HUES6 (cell line): ENCODE measurements at regions not wholly inside any gene's neighbourhood (a gene's known extent, or its start where the extent isn't known, plus 50 kb on each side); places are given as distances from the start of the nearest gene placed in this dataset.

Source experiments
- H3K27ac ChIP-seq: 2 replicates; pipeline ENCODE4 v1.7.0; 2013; ENCODE audit warnings: low read depth, mild to moderate bottlenecking, low read length, inconsistent platforms
- H3K27me3 ChIP-seq: 2 replicates; pipeline ENCODE4 v1.6.1; 2013; ENCODE audit warnings: low read length; ENCODE audit not compliant: control insufficient read depth, insufficient read depth
- H3K36me3 ChIP-seq: 2 replicates; pipeline ENCODE4 v1.6.1; 2013; ENCODE audit warnings: low read length; ENCODE audit not compliant: control insufficient read depth, insufficient read depth
- H3K4me1 ChIP-seq: 2 replicates; pipeline ENCODE4 v1.6.1; 2013; ENCODE audit warnings: low read length; ENCODE audit not compliant: control insufficient read depth, insufficient read depth
- H3K4me3 ChIP-seq: 2 replicates; pipeline ENCODE4 v1.5.1; 2013; ENCODE audit warnings: low read depth, low read length
- H3K9ac ChIP-seq: one replicate; pipeline ENCODE4 v1.6.1; 2013; ENCODE audit warnings: mild to moderate bottlenecking, low read length
- H3K9me3 ChIP-seq: 2 replicates; pipeline ENCODE4 v1.6.1; 2013; ENCODE audit warnings: low read depth, low read length; ENCODE audit not compliant: control insufficient read depth, insufficient read depth

DNA sequence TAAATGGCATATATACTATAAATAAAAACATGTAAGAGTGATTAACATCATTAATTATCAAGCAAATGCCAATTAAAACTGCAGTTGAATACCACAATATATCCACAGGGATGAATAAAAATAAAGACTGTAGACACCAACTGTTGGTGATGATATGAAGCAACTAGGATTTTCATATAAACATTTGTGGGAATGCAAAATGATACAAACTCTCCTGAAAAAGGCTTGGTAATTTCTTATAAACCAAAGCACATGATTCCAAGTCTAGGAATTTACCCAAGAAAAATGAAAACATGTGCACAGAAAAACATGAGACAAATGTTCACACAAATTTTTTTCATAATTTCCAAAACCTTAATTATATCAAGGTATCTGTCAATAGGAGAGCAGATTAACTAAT lies 448.1 kb downstream of the ETV1 start:
- Histone ChIP-seq H3K36me3 (no peaks in the 10 kb centered on the region), H3K9ac (no peak overlapping the region), H3K9me3 (no peaks in the 10 kb centered on the region), H3K4me3 (no peak overlapping the region), H3K4me1 (peaks cover 5% of the 10 kb centered on the region; the same call in 1 of the 2 replicates), H3K27me3 (no peaks in the 10 kb centered on the region), H3K27ac (no peak overlapping the region)

DNA sequence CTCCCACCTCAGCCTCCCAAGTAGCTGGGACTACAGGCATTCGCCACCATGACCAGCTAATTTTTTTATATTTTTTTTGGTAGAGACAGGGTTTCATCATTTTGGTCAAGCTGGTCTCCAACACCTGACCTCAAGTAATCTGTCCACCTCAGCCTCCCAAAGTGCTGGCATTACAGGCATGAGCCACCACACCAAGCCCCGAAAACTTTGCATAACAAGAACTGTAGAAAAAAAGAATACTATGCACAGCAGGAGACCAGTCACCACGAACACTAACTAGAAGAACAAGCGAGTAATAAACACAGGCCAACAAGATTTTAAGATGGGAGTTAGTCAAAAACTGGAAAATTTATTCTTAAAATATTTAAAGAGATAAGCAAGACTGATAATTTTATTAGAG lies 447.0 kb downstream of the ETV1 start:
- Histone ChIP-seq H3K4me1 (peaks cover 5% of the 10 kb centered on the region; the same call in 1 of the 2 replicates), H3K9ac (no peak overlapping the region), H3K27me3 (no peaks in the 10 kb centered on the region), H3K36me3 (no peaks in the 10 kb centered on the region), H3K4me3 (no peak overlapping the region), H3K9me3 (no peaks in the 10 kb centered on the region), H3K27ac (no peak overlapping the region)

DNA sequence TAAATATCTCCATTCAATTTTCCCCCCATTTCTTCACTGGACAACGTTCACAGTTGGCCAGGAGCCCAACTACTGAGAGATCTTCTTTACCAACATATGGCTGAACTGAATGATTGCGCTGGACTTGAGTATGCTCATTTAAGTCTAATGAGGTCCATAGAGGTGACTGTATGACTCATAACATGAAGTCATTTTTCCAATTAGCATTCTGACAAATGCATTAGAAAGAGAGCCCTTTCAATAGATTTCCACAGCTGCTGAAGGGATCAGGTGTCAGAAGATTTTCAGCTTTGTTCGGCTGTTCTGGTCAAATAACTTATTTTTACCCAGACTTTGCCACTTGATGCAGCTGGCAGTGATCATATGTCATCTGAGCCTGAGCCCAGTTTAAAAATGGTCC lies 438.0 kb downstream of the ETV1 start:
- Histone ChIP-seq H3K9me3 (no peaks in the 10 kb centered on the region), H3K27ac (no peak overlapping the region), H3K4me1 (no peaks in the 10 kb centered on the region), H3K27me3 (no peaks in the 10 kb centered on the region), H3K4me3 (no peak overlapping the region), H3K9ac (no peak overlapping the region), H3K36me3 (no peaks in the 10 kb centered on the region)

DNA sequence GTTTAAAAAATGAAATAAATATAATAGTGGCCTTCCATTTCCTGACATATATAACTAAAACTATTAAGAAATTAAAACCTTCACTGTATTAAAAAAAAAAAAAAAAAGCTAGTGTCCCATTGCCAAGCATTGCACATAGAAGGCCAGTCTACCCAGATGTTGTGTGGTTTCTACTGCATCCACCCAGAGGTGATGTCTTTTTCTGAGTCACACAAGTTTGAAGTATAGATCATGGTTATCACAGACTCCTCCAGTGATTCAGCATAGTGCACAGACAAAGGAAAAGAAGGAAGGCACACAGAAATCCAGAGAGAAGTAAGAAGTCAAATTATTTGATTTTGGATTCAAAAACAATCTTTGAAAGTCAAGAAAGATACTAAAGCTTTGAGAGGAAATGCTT lies 429.0 kb downstream of the ETV1 start:
- Histone ChIP-seq H3K4me3 (no peak overlapping the region), H3K27ac (no peak overlapping the region), H3K27me3 (no peaks in the 10 kb centered on the region), H3K9ac (no peak overlapping the region), H3K36me3 (no peaks in the 10 kb centered on the region), H3K9me3 (no peaks in the 10 kb centered on the region), H3K4me1 (no peaks in the 10 kb centered on the region)

DNA sequence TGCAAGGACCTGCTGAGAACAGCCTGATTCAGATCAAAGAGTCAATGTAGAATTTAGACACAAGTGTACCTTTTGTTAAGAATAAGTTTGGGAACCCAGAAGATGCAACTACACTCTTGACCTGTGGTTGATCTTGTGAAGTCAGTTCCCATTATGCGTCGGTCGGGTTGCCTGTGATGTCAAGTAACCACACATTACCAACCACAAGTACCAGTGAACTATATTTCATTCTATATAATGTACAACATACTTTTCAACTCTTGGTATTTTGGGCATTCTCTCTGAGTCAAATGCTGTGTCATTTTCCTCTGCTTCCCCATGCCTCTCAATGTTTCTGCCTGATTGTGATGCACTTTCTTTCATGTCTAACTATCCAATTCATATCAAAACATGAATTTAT lies 426.2 kb downstream of the ETV1 start:
- Histone ChIP-seq H3K9me3 (no peaks in the 10 kb centered on the region), H3K27ac (no peak overlapping the region), H3K27me3 (no peaks in the 10 kb centered on the region)

DNA sequence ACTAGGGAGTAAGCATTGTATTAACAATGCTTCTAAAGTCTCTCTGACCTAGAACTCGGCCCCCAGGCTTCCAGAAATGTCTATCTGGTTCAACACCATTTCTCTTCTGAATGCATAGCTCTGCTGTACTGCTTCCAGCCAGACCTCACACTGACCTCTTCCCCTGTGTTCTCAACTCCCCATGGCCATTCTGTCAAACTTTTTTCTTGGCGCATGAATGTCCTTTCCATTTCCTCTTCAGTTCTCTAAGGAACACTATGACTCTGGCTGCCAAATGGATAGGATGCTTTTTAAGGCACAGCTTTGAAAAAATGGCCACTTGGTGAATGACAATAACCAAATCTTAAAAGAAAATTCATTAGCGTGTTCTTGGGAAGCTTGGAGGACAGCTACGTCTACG lies 425.8 kb downstream of the ETV1 start:
- H3K36me3 ChIP-seq, result no peaks in the 10 kb centered on the region
- H3K9ac ChIP-seq, result no peak overlapping the region
- H3K4me1 ChIP-seq, result no peaks in the 10 kb centered on the region
- H3K27ac ChIP-seq, result no peak overlapping the region
- no peak overlapping the region for H3K4me3 ChIP-seq
- H3K27me3 ChIP-seq, result no peaks in the 10 kb centered on the region
- H3K9me3 ChIP-seq, result no peaks in the 10 kb centered on the region

More for the DNA sequence above, 426.2 kb downstream of the ETV1 start:
- Histone ChIP-seq H3K4me3 (no peak overlapping the region), H3K9ac (no peak overlapping the region), H3K36me3 (no peaks in the 10 kb centered on the region), H3K4me1 (no peaks in the 10 kb centered on the region)

DNA sequence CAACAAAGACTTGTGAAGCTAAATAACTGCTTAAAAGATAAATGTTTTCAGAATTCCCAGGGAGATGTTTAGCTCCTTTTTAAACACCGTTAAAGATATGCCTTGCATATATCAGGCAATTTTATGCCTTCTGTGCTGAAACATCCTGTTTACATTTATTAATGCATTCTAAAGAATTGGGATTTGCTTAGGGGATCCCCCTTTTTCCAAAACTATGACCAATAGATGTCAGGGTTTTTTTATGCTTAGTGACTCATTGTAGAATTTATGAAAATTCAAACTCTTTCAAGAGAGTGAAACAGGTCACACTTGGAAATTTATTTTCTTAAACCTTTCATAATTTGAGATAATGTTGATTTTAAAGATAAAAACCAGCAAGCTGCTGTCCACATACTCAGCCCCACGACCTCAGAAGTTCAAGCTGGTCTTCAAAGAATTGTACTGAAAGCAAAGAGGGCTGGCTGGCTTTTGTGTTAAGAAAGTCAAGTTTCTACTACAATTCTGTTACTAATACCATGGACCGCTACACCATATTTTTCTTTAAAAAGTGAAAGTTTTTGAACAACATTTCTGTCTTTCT lies 411.8 kb downstream of the ETV1 start:
- Histone ChIP-seq H3K36me3 (no peaks in the 10 kb centered on the region), H3K9me3 (no peaks in the 10 kb centered on the region), H3K4me1 (peaks cover 21% of the 10 kb centered on the region), H3K4me3 (no peak overlapping the region), H3K27ac (no peak overlapping the region), H3K9ac (no peak overlapping the region), H3K27me3 (no peaks in the 10 kb centered on the region)

DNA sequence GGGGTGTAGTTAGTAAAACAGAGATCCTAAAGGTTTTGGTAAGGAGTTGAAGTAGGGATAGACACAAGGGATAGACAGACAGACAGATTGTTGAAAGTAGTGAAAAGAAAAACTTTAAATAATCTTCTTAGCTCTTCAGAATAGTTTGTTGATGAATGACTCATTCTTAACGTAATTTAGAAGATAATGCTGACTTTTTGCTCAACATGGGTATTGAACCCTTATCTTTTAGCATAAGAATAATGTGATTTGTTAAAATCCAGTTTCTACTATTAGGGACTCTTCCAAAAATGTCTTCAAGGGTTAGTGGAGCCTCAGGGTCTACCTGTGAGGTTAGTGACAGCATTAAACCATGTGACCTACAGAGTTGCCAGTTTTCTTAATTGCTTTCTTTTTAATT lies 411.2 kb downstream of the ETV1 start:
- Histone ChIP-seq H3K4me1 (peaks cover 21% of the 10 kb centered on the region), H3K9me3 (no peaks in the 10 kb centered on the region), H3K27ac (no peak overlapping the region), H3K36me3 (no peaks in the 10 kb centered on the region), H3K9ac (no peak overlapping the region), H3K27me3 (no peaks in the 10 kb centered on the region), H3K4me3 (no peak overlapping the region)

DNA sequence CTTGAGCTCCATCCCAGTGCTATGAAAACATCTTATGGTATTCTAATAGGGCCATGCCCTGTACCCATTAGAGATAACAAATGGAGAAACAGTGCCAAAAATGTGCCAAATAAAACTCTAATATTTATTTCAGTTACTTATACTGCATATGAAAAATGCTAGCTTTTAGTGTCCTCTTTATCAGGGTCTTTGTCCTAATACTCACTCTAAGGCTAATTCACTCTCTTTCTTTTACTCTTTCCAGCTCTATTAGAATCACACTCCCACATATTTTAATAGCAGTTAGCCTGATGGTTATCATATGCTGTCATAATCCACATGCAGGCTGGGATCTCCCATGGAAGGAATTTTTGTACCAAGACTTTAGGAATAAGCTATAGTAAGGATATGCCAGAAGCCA lies 408.4 kb downstream of the ETV1 start:
- Histone ChIP-seq H3K9me3 (no peaks in the 10 kb centered on the region), H3K36me3 (no peaks in the 10 kb centered on the region), H3K4me1 (peaks cover 21% of the 10 kb centered on the region), H3K9ac (no peak overlapping the region), H3K27ac (no peak overlapping the region), H3K4me3 (no peak overlapping the region), H3K27me3 (no peaks in the 10 kb centered on the region)

DNA sequence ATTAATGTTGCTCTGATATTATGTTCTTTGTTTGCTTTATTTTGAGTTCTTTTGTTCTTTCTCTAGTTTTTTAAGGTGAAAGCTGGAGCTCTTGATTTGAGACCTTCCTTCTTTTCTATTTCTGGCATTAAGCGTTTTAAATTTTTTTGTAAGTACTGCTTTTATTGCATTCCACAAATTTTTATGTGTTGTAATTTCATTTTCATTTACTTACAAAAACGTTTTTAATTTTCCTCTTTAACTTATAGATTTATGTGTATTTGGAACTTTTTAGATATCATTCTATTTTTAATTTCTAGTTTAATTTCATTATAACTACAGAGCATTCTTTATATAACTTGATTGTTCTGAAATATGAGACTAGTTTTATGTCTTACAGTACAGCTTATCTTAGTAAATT lies 395.6 kb downstream of the ETV1 start:
- Histone ChIP-seq H3K4me3 (no peak overlapping the region), H3K36me3 (no peaks in the 10 kb centered on the region), H3K9ac (no peak overlapping the region), H3K27me3 (no peaks in the 10 kb centered on the region), H3K4me1 (no peaks in the 10 kb centered on the region), H3K27ac (no peak overlapping the region), H3K9me3 (peaks cover 11% of the 10 kb centered on the region; the same call in 1 of the 2 replicates)

DNA sequence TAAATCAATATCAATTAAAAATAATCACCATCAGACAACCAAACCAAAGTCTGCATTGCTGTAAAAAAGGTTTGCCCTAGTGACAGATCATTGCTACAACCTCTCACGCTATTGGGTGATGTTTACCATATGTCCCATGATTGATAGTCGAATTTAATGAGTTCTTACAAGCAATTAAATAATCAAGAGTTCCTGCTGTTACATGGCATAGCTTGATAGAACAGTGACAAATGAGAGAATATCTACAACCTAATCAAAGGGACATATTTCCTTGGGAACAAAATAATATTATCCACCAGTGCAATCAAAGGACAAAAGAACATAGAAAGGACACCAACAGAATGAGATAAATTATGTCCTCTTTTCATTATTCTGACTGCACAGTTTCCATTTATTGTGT lies 387.4 kb downstream of the ETV1 start:
- Histone ChIP-seq H3K4me1 (no peaks in the 10 kb centered on the region), H3K4me3 (no peak overlapping the region), H3K27me3 (no peaks in the 10 kb centered on the region), H3K9ac (no peak overlapping the region), H3K9me3 (0 out of 2 replicates have a peak, but pooled peaks cover 2% of the 10 kb centered on the region), H3K36me3 (no peaks in the 10 kb centered on the region), H3K27ac (no peak overlapping the region)

DNA sequence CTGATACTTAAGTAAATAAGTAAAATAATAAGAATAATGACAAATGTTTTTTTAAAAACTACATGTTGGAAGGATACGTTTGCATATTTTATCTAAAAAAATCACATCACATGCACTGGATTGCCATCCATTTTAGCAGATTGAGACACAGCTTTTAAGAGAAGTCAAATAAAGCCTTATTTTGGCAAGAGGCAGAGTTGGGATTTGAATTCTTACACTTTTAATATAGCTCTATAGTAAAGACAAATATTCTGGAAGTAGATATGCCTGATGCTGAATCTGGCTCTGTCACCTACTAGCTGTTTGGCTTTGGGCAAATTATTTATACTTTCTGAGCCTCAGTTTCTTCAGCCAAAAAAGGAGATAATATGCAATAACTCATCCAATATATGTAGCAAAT lies 386.4 kb downstream of the ETV1 start:
- no peaks in the 10 kb centered on the region for H3K4me1 ChIP-seq
- no peaks in the 10 kb centered on the region for H3K27me3 ChIP-seq
- no peak overlapping the region for H3K4me3 ChIP-seq
- H3K36me3 ChIP-seq, result no peaks in the 10 kb centered on the region
- H3K9me3 ChIP-seq, result peaks cover 11% of the 10 kb centered on the region
- no peak overlapping the region for H3K9ac ChIP-seq
- H3K27ac ChIP-seq, result no peak overlapping the region
